ENCODE measurements at regions not wholly inside any gene's neighbourhood (a gene's known extent, or its start where the extent isn't known, plus 50 kb on each side); places are given as distances from the start of the nearest gene placed in this dataset.
A peak's percentile ranks its signal among the peaks of the same experiment; 100 is the strongest.
"Not testable (repeated sequence)": the region's sequence is repeated elsewhere in the genome, so short reads cannot be mapped to it uniquely, and the experiment has no call there.

DNA sequence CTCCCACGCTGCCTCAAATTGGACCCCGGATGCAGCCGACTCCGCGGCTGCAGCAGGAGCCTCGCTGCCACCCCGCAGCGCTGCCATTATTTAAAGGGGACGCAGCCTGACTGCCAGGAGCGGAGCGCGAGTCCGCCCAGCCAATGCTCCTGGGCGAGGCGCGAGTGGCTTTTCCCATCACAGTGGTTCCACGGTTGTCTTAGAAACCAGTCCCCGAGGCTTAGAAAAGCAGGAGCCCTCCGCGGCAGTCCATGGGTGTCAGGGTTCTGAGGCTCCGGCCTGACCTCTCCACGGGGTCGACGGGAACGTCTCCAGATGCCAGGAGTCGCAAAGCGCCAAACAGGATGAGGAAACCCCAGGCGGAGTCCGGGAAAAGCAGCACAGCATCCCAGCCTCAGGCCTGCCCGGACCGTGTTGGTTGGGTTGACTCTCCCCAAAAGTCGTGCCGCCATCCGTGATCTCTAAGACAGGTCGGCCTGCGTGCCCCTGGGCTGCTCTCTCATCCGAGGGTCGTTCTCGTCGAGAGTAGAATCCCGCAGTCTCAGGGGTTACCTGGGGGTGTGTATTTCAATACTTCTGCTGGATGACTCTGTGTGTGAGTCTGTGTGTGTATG, 975.8 kb upstream of the DEFB115 start:
- ATAC-seq (ENCODE audit: insufficient read depth, low FRiP score) (no peak), DNase-seq (no peak)
- peaks cover 0 to 12% (median 1%) of the 10 kb centered on the region in 4 donors for H3K9me3 ChIP-seq (ENCODE audit: control insufficient read depth in 4 of 4, insufficient read depth in 3 of 4, low read length in 3 of 4)
- no peak overlapping the region for H3K27ac ChIP-seq (ENCODE audit: low read depth in 1 of 2, low read length in 1 of 2)
- no peak for TF ChIP-seq CTCF (IDR thresholded peaks at IDR 0.05; ENCODE audit: control extremely low read depth, extremely low read depth)
- H3K4me1 ChIP-seq (ENCODE audit: control insufficient read depth in 5 of 5, insufficient read depth in 5 of 5, low read length in 5 of 5), result no peaks in the 10 kb centered on the region
- H3K36me3 ChIP-seq (ENCODE audit: control insufficient read depth in 4 of 4, insufficient read depth in 4 of 4, low read length in 4 of 4), result no peaks in the 10 kb centered on the region
- H3K9ac ChIP-seq (ENCODE audit: insufficient read depth in 1 of 2, low read length in 2 of 2), result no peak overlapping the region
- H3K27me3 ChIP-seq (ENCODE audit: control insufficient read depth in 3 of 3, insufficient read depth in 3 of 3, low read length in 2 of 3), result no peaks in the 10 kb centered on the region
- H3K4me3 ChIP-seq, result no peak overlapping the region
- 66 to 83% methylated on average over 38 to 41 of the region's 41 CpGs for WGBS, 2 donors

DNA sequence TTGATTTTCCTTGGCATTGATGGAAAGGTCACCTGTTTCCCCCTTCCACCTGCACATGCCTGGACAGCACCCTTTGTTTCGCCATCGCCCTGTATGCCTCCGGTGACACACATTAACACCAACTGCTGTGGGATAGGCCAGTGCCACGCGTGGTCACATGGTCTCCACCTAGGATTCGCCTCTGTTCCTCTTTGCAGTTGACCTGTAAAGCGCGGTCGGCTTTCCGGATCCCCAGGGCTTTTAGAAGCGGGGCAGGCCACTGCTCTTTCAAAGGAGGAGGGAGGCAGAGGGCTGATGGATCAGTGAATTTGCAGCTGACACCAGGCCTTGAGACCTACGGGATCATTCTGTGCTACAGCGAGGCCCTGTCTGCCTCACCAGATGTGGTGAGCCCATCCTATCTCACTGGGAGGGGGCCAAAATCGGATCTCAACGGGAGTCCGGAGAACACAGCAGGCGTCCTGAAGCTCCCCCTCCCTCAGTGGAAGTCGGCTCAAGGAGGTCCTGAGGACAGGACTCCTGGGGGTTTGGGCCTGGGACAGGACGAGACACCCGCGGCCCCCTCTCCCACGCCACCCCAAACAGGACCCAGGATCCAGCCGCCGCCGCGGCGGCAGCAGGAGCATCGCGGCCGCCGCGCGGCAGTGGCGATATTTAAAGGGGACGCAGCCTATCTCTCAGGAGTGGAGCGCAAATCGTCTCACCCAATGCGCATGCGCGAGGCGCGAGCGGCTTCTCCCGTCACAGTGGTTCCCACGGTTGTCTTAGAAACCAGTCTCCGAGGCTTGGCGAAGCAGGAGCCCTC, 973.8 kb upstream of the DEFB115 start:
- ATAC-seq (ENCODE audit: insufficient read depth, low FRiP score); H3K9ac ChIP-seq (ENCODE audit: insufficient read depth in 1 of 2, low read length in 2 of 2); H3K27ac ChIP-seq (ENCODE audit: low read depth in 1 of 2, low read length in 1 of 2); H3K4me1 ChIP-seq (ENCODE audit: control insufficient read depth in 5 of 5, insufficient read depth in 5 of 5, low read length in 5 of 5); H3K36me3 ChIP-seq (ENCODE audit: control insufficient read depth in 4 of 4, insufficient read depth in 4 of 4, low read length in 4 of 4); H3K4me3 ChIP-seq; H3K27me3 ChIP-seq (ENCODE audit: control insufficient read depth in 3 of 3, insufficient read depth in 3 of 3, low read length in 2 of 3): not testable (repeated sequence)
- H3K9me3 ChIP-seq (ENCODE audit: control insufficient read depth in 4 of 4, insufficient read depth in 3 of 4, low read length in 3 of 4), result peaks cover 0 to 12% (median 1%) of the 10 kb centered on the region in 4 donors
- DNase-seq, result peak; percentile 56 to 92 (median 84)
- 4 to 45% methylated on average over 45 to 47 of the region's 47 CpGs for WGBS, 2 donors

DNA sequence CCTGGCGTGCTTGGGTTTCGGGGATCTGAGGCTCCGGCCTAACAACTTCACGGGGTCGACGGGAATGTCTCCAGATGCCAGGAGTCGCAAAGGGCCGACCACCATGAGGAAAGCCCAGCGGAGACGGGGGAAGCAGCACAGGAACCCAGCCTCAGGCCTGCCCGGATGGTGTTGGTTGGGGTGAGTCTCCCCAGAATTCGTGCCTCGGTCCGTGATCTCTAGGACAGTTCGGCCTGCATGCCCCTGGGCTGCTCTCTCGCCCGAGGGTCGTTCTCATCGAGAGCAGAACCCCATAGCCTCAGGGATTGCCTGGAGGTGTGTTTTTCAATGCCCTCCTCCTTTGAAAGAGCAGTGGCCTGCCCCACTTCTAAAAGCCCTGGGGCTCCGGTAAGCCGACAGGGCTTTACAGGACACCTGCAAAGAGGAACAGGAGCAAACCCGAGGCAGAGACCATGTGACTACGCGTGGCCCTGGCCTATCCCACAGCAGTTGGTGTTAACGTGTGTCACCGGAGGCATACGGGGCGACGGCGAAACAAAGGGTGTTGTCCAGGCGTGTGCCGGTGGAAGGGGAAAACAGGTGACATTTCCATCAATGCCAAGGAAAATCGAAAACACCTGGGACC, 973.1 kb upstream of the DEFB115 start:
- Histone ChIP-seq H3K27ac (ENCODE audit: low read depth in 1 of 2, low read length in 1 of 2) (no peak overlapping the region), H3K36me3 (ENCODE audit: control insufficient read depth in 4 of 4, insufficient read depth in 4 of 4, low read length in 4 of 4) (no peaks in the 10 kb centered on the region), H3K27me3 (ENCODE audit: control insufficient read depth in 3 of 3, insufficient read depth in 3 of 3, low read length in 2 of 3) (no peaks in the 10 kb centered on the region), H3K9ac (ENCODE audit: insufficient read depth in 1 of 2, low read length in 2 of 2) (no peak overlapping the region), H3K4me3 (no peak overlapping the region), H3K4me1 (ENCODE audit: control insufficient read depth in 5 of 5, insufficient read depth in 5 of 5, low read length in 5 of 5) (no peaks in the 10 kb centered on the region), H3K9me3 (ENCODE audit: control insufficient read depth in 4 of 4, insufficient read depth in 3 of 4, low read length in 3 of 4) (peaks cover 0 to 12% (median 1%) of the 10 kb centered on the region in 4 donors)
- 50 to 79% methylated on average over 33 of the region's 33 CpGs for WGBS, 2 donors
- TF ChIP-seq CTCF (IDR thresholded peaks at IDR 0.05; ENCODE audit: control extremely low read depth, extremely low read depth), result no peak
- ATAC-seq (ENCODE audit: insufficient read depth, low FRiP score) (no peak), DNase-seq (no peak)

GRCh38 chr20:30285677-30286076, 971.8 kb upstream of the DEFB115 start:
- DNase-seq (peak in 1 of 3 donors; percentile 19), ATAC-seq (ENCODE audit: insufficient read depth, low FRiP score) (no peak)
- H3K9me3 ChIP-seq (ENCODE audit: control insufficient read depth in 4 of 4, insufficient read depth in 3 of 4, low read length in 3 of 4), result peaks cover 0 to 9% (median 1%) of the 10 kb centered on the region in 4 donors
- H3K9ac ChIP-seq (ENCODE audit: insufficient read depth in 1 of 2, low read length in 2 of 2), result no peak overlapping the region
- no peaks in the 10 kb centered on the region for H3K27me3 ChIP-seq (ENCODE audit: control insufficient read depth in 3 of 3, insufficient read depth in 3 of 3, low read length in 2 of 3)
- no peak overlapping the region for H3K27ac ChIP-seq (ENCODE audit: low read depth in 1 of 2, low read length in 1 of 2)
- 89 to 91% methylated on average over 17 of the region's 17 CpGs for WGBS, 2 donors
- no peak for TF ChIP-seq CTCF (IDR thresholded peaks at IDR 0.05; ENCODE audit: control extremely low read depth, extremely low read depth)
- H3K4me3 ChIP-seq, result no peak overlapping the region
- H3K4me1 ChIP-seq (ENCODE audit: control insufficient read depth in 5 of 5, insufficient read depth in 5 of 5, low read length in 5 of 5), result no peaks in the 10 kb centered on the region
- H3K36me3 ChIP-seq (ENCODE audit: control insufficient read depth in 4 of 4, insufficient read depth in 4 of 4, low read length in 4 of 4), result no peaks in the 10 kb centered on the region

Data from lung (tissue), 11 donors.